GM13976 (cell line): ENCODE measurements at regions not wholly inside any gene's neighbourhood (a gene's known extent, or its start where the extent isn't known, plus 50 kb on each side); places are given as distances from the start of the nearest gene placed in this dataset.

Experiments used
- DNase-seq: peaks from one replicate; pipeline ENCODE4 v3.0.0; 2012; ENCODE audit warnings: low spot score
- in situ Hi-C: fragments of 300-500 bp; cut with MboI; formaldehyde crosslinking; loops from one replicate; pipeline ENCODE4 v1.12.0; 2022; ENCODE audit warnings: low sequenced_read_pairs, mixed read lengths, inconsistent platforms; ENCODE audit not compliant: unreplicated experiment
- TF ChIP-seq, protein P1 (sequence below): IDR thresholded peaks from 2 replicates; pipeline ENCODE4 v1.5.1; 2012; ENCODE audit warnings: borderline replicate concordance, mild to moderate bottlenecking; ENCODE audit not compliant: insufficient read depth; ENCODE audit errors: extremely low read depth, missing control alignments, control extremely low read depth

DNA sequence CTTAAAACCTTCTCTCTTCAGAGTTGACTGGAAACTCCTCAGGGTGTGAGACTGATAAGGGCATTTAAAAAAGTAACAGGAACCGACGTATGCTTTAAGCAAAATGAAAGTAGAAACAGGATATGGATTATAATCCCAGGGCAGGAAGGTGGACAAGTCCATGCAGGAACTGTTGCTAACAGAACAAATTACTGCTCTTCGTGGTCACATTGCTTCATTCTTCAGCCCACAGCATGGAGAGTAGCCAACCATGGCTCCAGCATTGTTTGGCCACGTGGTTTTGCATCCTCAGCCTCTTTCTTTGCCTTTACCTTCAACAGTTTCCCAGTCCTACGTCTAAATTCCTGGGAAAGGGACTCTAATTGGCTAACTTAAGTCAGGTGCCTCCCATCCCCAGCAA, 563.1 kb upstream of the ISX start:
- DNase-seq: no peak
- in situ Hi-C loops: no loop called here
- TF ChIP-seq, protein P1, sequence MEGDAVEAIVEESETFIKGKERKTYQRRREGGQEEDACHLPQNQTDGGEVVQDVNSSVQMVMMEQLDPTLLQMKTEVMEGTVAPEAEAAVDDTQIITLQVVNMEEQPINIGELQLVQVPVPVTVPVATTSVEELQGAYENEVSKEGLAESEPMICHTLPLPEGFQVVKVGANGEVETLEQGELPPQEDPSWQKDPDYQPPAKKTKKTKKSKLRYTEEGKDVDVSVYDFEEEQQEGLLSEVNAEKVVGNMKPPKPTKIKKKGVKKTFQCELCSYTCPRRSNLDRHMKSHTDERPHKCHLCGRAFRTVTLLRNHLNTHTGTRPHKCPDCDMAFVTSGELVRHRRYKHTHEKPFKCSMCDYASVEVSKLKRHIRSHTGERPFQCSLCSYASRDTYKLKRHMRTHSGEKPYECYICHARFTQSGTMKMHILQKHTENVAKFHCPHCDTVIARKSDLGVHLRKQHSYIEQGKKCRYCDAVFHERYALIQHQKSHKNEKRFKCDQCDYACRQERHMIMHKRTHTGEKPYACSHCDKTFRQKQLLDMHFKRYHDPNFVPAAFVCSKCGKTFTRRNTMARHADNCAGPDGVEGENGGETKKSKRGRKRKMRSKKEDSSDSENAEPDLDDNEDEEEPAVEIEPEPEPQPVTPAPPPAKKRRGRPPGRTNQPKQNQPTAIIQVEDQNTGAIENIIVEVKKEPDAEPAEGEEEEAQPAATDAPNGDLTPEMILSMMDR: no peak

DNA sequence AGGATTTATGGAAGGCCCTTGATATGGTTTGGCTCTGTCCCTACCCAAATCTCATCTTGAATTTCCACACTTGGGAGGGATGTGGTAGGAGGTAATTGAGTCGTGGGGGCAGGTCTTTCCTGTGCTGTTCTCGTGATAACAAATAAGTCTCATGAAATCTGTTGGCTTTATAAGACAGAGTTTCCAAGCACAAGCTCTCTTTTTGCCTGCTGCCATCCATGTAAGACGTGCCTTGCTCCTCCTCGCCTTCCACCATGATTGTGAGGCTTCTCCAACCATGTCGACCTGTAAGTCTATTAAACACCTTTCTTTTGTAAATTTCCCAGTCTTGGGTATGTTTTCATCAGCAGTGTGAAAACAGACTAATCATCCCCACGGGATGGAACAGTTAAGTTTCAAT, 557.2 kb upstream of the ISX start:
- in situ Hi-C loops: no loop called here
- TF ChIP-seq, protein P1: no peak

DNA sequence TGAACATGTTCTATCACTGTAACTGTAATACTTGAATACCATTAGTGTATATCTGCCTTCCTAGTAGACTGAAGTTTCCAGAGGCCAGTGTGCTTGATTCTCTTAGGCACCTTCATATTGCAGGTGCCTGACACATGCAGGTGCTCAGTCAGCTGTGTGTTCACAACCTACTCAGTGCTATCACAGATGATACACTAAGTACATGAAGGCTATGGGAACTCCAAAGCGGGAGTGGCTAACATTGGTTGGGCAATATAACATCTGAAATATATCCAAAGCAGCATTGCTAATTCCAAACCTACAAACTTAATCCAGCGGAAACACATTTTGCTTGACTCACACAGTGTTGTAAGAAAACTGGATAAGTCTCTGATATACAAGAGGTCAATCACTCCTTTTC, 539.3 kb upstream of the ISX start:
- TF ChIP-seq, protein P1: no peak
- DNase-seq: no peak
- in situ Hi-C loops: no loop called here

More for the DNA sequence above, 557.2 kb upstream of the ISX start:
- DNase-seq: no peak

DNA sequence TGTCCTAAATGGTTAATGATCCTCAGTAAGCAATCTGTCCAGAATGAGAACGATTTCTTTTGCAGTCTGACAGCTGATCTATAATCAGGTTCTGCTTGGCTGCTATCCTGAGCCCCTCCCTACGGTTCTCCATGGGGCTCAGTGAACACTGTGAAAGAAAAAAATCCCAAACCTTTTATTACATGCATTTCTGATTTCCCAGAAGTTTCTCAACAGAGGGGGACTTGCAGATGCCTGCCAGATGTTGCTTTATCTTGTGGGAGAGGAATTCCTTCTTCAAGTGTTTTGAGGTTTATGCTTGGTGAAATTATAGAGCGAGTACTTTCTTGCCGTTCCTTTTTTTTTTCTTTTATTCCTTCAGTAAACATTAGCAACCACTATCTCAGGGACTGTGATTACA, 531.9 kb upstream of the ISX start:
- no peak for DNase-seq
- in situ Hi-C loops: no loop called here
- TF ChIP-seq, protein P1: no peak

DNA sequence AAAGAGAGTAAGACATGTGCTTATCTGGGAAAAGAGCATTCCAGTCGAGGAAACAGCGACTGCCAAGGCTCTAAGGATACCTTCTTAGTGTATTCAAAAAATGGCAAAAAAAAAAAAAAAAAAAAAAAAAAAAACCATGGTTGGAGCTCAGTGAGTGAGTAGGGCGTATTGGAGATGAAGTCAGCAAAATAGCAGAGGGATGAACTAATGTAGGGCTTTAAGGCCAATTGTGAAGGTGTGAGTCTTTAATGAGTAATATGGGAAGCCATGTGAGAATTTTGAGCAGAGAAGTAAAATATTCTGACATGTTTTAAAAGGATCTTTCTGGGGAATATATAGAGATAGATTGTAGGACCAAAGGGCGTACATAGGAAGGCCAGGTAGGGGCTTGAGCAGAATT, 498.6 kb upstream of the ISX start:
- no peak for DNase-seq
- in situ Hi-C loops: no loop called here
- TF ChIP-seq, protein P1: no peak

DNA sequence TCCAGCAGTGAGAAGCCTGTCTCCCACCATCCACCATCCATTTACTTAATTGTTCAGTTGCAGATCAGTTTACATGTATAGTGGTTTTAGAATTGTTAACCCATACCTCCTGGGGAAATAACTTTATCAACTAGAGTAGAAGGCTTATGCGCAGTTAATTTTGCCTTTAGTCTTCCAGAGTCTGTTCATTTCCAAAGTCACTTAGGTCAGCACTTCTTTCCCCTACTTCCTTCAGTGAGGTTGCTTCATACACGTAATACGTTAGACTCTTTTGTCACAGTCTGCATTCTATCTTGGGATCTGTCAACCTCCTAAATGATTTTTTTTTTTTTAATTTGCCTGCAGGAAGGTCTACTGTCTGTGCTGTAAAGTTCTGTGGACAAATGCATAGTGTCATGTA, 495.6 kb upstream of the ISX start:
- DNase-seq: no peak
- TF ChIP-seq, protein P1: no peak
- in situ Hi-C loops: no loop called here

DNA sequence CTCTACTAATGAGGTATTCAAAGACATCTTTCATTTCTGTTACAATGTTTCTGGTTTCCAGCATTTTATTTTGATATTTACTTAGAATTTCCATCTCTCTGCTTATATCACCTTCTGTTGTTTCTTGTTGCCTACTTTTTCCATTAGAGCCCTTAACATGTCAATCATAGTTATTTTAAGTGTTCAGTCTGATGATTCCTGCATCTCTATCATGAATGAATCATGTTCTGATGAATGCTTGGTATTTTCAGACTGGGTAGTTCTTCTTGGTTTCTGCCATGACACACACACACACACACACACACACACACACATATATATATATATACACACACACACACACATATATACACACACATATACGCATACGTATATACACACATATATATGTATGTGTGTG, 486.4 kb upstream of the ISX start:
- TF ChIP-seq, protein P1: no peak
- in situ Hi-C loops: no loop called here
- DNase-seq: no peak
